ENCODE measurements at regions not wholly inside any gene's neighbourhood (a gene's known extent, or its start where the extent isn't known, plus 50 kb on each side); places are given as distances from the start of the nearest gene placed in this dataset.
"Not testable (repeated sequence)": the region's sequence is repeated elsewhere in the genome, so short reads cannot be mapped to it uniquely, and the experiment has no call there.

DNA sequence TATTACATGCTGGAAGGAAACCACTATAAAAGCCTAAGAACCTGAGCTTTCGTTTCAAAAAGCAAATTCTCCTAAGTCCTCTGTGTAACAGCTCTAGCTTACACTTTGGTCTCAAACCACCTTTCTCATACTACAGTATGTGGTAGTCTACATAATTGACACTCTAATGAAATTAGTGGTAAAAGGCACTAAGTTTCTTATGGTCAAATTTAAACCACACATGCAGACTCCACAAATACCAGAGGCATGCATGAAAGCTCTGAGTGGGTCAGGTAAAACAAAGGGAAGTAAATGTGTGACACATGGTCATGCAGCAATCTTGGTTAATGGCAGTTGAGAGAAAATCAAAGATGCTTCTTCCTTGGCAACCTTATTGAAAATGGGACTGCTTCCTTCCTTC lies 187.8 kb downstream of the CCNG2 start:
- DNase-seq (ENCODE audit: low spot score), result no peak
- in situ Hi-C loops (cut with MboI; ENCODE audit: low pct_unique_long_range_greater_than_20kb, low sequenced_read_pairs, unreplicated experiment), result no loop called here
- TF ChIP-seq, protein P1, sequence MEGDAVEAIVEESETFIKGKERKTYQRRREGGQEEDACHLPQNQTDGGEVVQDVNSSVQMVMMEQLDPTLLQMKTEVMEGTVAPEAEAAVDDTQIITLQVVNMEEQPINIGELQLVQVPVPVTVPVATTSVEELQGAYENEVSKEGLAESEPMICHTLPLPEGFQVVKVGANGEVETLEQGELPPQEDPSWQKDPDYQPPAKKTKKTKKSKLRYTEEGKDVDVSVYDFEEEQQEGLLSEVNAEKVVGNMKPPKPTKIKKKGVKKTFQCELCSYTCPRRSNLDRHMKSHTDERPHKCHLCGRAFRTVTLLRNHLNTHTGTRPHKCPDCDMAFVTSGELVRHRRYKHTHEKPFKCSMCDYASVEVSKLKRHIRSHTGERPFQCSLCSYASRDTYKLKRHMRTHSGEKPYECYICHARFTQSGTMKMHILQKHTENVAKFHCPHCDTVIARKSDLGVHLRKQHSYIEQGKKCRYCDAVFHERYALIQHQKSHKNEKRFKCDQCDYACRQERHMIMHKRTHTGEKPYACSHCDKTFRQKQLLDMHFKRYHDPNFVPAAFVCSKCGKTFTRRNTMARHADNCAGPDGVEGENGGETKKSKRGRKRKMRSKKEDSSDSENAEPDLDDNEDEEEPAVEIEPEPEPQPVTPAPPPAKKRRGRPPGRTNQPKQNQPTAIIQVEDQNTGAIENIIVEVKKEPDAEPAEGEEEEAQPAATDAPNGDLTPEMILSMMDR (IDR thresholded peaks at IDR 0.05; ENCODE audit: extremely low read depth, insufficient read depth, missing control alignments), result no peak

DNA sequence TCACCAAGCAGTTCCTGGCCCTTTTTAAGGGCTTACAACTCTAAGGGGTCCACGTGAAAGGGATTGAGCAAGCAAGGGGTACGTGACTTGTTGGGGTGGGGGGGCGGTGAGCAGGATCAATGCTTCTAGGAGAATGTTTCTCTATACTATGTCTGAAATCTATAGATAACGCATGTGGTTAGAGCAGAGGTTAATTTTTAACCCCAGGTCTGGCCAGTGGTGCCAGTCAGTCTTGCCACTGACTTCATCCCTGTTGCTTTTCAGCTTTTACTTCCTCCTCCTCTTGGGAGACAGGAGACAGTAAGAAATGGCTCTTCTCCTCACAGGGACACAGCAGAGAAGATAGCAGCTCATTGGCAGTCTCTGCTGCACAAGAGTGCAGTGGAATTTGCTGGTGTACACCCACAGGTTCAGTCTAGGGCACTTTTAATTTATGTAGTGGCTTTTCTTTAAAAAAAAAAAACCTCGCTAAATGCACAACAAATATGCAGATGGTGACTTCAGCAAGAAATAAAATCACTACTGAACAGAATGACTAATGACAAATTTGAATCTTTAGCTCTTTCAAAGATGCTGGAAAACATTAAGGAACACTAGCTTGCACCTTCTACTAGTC lies 190.5 kb downstream of the CCNG2 start:
- no peak for DNase-seq (ENCODE audit: low spot score)
- in situ Hi-C loops (cut with MboI; ENCODE audit: low pct_unique_long_range_greater_than_20kb, low sequenced_read_pairs, unreplicated experiment), result no loop called here
- TF ChIP-seq, protein P1 (IDR thresholded peaks at IDR 0.05; ENCODE audit: extremely low read depth, insufficient read depth, missing control alignments), result no peak

DNA sequence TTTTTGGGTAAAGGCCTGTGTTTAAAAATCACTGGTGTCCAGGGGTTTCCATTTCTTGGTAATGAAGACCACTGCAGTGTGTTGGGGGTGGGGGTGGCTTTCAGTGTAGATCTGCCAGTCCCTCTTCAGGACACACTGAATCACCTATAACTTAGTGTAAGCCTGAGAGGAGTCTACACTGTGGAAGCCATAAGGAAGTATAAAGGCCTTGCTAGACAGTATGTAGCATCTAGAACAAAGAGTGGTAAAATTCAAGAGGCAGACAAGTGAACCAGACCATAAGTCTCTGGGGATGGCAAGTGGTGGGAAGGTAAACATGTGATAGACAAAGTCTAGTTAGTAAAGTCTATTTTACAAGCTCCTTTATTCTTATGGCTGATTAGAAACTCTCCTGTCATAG lies 191.8 kb downstream of the CCNG2 start:
- TF ChIP-seq, protein P1 (IDR thresholded peaks at IDR 0.05; ENCODE audit: extremely low read depth, insufficient read depth, missing control alignments), result no peak

DNA sequence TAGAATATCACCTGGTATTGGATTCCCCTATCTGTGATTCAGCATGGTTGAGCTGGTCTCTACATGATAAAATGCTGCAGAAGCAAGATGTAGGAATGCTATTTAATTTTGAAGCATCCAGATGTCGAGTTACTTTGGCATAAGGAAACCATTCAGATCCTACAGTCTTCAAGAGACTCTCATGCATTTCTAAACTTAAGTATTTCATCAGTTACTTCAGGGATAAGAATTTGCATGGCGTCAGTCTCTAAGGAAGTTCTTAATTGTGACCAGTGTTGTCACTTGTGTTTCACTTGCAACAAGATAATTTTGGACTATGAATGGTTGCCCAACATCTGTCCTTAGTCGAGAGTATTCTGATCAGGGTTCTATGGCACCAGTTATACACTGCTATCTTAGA lies 192.4 kb downstream of the CCNG2 start:
- TF ChIP-seq, protein P1 (IDR thresholded peaks at IDR 0.05; ENCODE audit: extremely low read depth, insufficient read depth, missing control alignments), result no peak
- no peak for DNase-seq (ENCODE audit: low spot score)
- in situ Hi-C loops (cut with MboI; ENCODE audit: low pct_unique_long_range_greater_than_20kb, low sequenced_read_pairs, unreplicated experiment), result no loop called here

More for the DNA sequence above, 191.8 kb downstream of the CCNG2 start:
- DNase-seq (ENCODE audit: low spot score), result no peak
- in situ Hi-C loops (cut with MboI; ENCODE audit: low pct_unique_long_range_greater_than_20kb, low sequenced_read_pairs, unreplicated experiment), result no loop called here

DNA sequence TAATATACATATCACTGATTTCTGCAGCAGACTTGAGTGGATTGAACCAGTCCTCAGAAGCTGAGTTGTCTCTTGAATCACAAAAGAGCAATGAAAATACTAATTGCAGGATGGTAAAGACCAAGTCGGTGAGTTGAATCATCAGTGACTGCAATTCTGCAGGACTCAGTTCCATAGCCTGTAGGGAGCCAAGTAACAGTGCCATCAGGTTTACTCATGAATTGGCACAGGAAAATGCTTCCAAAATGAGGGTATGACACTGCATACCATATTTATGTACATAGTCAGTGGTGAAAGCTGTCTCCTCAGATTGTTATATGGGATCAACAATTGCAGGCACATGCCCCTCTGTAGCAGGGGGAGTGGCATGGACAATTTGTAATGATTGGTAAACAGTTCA lies 192.8 kb downstream of the CCNG2 start:
- in situ Hi-C loops (cut with MboI; ENCODE audit: low pct_unique_long_range_greater_than_20kb, low sequenced_read_pairs, unreplicated experiment), result no loop called here
- TF ChIP-seq, protein P1 (IDR thresholded peaks at IDR 0.05; ENCODE audit: extremely low read depth, insufficient read depth, missing control alignments), result no peak
- DNase-seq (ENCODE audit: low spot score), result no peak

DNA sequence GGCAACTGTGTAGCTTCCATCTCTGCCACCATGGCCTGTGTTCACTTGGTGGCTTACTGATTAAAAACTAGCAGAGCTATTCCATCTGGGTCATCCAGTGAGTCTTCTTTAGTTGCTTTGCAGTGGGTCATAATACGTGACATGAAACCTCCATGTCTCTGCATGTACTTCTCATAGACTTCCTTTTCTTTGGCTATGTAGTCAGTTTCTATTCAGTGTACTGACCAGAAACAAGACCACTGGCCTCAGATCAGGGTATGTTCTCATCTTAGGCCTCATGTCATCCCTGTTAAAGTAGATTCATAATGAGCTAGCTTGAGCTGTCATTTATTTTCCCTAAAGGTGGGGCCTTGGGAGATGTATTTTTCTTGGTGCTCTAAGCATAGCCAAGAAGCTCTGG lies 195.2 kb downstream of the CCNG2 start:
- in situ Hi-C loops (cut with MboI; ENCODE audit: low pct_unique_long_range_greater_than_20kb, low sequenced_read_pairs, unreplicated experiment), result no loop called here
- TF ChIP-seq, protein P1 (IDR thresholded peaks at IDR 0.05; ENCODE audit: extremely low read depth, insufficient read depth, missing control alignments), result no peak
- DNase-seq (ENCODE audit: low spot score), result no peak

DNA sequence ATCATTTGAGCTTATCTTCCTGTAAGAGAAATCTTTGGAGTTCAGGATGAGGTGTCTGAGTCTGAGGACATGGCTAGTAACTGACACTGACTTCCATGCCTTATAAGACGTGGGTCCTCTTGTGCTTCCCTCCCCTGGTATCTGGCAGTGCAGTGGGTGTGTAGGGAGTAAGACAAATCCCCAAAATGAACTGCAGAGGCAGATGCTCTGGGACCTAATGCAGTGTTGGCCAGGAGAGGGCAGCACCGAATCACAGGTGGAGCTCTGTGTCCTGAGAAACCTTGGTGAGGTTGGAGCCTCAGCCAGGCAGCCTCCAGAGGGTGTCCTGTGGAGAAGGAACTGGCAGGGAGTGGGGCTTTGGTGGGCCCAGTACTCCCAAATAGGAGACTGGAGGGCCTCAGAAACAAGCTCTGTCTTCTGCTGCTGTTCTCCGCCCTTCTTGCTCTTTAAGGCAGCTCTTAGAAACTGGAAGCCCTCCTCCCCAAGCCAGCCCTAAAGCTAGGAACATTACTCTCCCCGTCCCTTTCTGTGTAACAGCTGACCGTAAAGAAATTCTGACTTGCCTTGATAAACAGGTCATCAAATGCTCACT lies 196.8 kb downstream of the CCNG2 start:
- in situ Hi-C loops (cut with MboI; ENCODE audit: low pct_unique_long_range_greater_than_20kb, low sequenced_read_pairs, unreplicated experiment); DNase-seq (ENCODE audit: low spot score): not testable (repeated sequence)
